IMR-90 (cell line): ENCODE measurements at regions not wholly inside any gene's neighbourhood (a gene's known extent, or its start where the extent isn't known, plus 50 kb on each side); places are given as distances from the start of the nearest gene placed in this dataset.

ENCODE experiments used
- ATAC-seq: fragments of 200-7000 bp; cut with Tn5 transposase; 2 replicates; pipeline ENCODE4 v1.9.1; 2020; ENCODE audit warnings: low read depth, mild to moderate bottlenecking, moderate library complexity
- BruUV-seq: library from RNA; stranded (reverse); fragments of 400-500 nt; replicated peaks from 2 replicates; lab custom pipeline; 2021; lab: Mats Ljungman, UMichigan
- CTCF ChIA-PET: fragments of 300-600 bp; formaldehyde crosslinking; extraction: SDS; loops from one replicate; lab custom pipeline; 2021; ENCODE audit warnings: antibody characterized with exemption; lab: Yijun Ruan, JAX
- POLR2A ChIA-PET: fragments of 300-600 bp; sonication (Branson Sonifier 250); formaldehyde crosslinking; loops from one replicate; lab custom pipeline; 2022; ENCODE audit warnings: antibody characterized with exemption; ENCODE audit not compliant: unreplicated experiment; lab: Charles Lee
- DNase-seq: peaks from one replicate; pipeline ENCODE4 v3.0.0; 2013
- H2AFZ ChIP-seq: replicated peaks from 2 replicates; pipeline ENCODE3; 2013; ENCODE audit warnings: low read length, mild to moderate bottlenecking; ENCODE audit not compliant: poor library complexity
- H2AK5ac ChIP-seq: 2 replicates; pipeline ENCODE4 v1.6.1; 2013; ENCODE audit warnings: low read depth, low read length, inconsistent platforms
- H2AK9ac ChIP-seq: replicated peaks from 2 replicates; pipeline ENCODE3; 2013; ENCODE audit warnings: mild to moderate bottlenecking, low read depth, low read length, moderate library complexity; ENCODE audit not compliant: poor library complexity
- H2BK120ac ChIP-seq: 2 replicates; pipeline ENCODE4 v1.6.1; 2013; ENCODE audit warnings: low read depth, low read length, inconsistent platforms
- H2BK15ac ChIP-seq: 3 replicates; pipeline ENCODE4 v1.6.1; 2013; ENCODE audit warnings: low read depth, low read length, inconsistent platforms
- H2BK20ac ChIP-seq: 2 replicates; pipeline ENCODE4 v1.6.1; 2013; ENCODE audit warnings: low read depth, mild to moderate bottlenecking, inconsistent platforms, low read length, moderate library complexity
- H2BK5ac ChIP-seq: 2 replicates; pipeline ENCODE4 v1.6.1; 2013; ENCODE audit warnings: mild to moderate bottlenecking, low read depth, low read length, inconsistent platforms; ENCODE audit not compliant: poor library complexity, severe bottlenecking
- H3K14ac ChIP-seq: replicated peaks from 2 replicates; pipeline ENCODE4 v1.6.1; 2013; ENCODE audit warnings: low read depth, low read length, inconsistent platforms
- H3K18ac ChIP-seq: 2 replicates; pipeline ENCODE4 v1.6.1; 2013; ENCODE audit warnings: low read depth, low read length, control low read depth
- H3K23ac ChIP-seq: 2 replicates; pipeline ENCODE4 v1.6.1; 2013; ENCODE audit warnings: low read depth, low read length, inconsistent platforms
- H3K27ac ChIP-seq: 2 replicates; pipeline ENCODE4 v1.5.1; 2013; ENCODE audit warnings: mild to moderate bottlenecking, control low read depth, low read length; ENCODE audit not compliant: insufficient read depth
- H3K27me3 ChIP-seq: 2 replicates; pipeline ENCODE4 v1.6.1; 2013; ENCODE audit warnings: low read length; ENCODE audit not compliant: control insufficient read depth, insufficient read depth
- H3K36me3 ChIP-seq: 2 replicates; pipeline ENCODE4 v1.6.1; 2013; ENCODE audit warnings: low read length, mixed read lengths; ENCODE audit not compliant: control insufficient read depth, insufficient read depth
- H3K4ac ChIP-seq: 2 replicates; pipeline ENCODE4 v1.6.1; 2013; ENCODE audit warnings: low read depth, low read length, inconsistent platforms
- H3K4me1 ChIP-seq: 2 replicates; pipeline ENCODE4 v1.6.1; 2013; ENCODE audit warnings: low read length, mixed read lengths; ENCODE audit not compliant: control insufficient read depth, insufficient read depth
- H3K4me2 ChIP-seq: 2 replicates; pipeline ENCODE4 v1.6.1; 2013; ENCODE audit warnings: low read depth, mild to moderate bottlenecking, control low read depth, low read length, moderate library complexity
- H3K4me3 ChIP-seq: 2 replicates; pipeline ENCODE4 v1.5.1; 2013; ENCODE audit warnings: low read depth, mild to moderate bottlenecking, control low read depth, low read length, moderate library complexity; ENCODE audit not compliant: insufficient read depth
- H3K56ac ChIP-seq: 2 replicates; pipeline ENCODE4 v1.6.1; 2013; ENCODE audit warnings: low read length, inconsistent platforms; ENCODE audit not compliant: insufficient read depth; ENCODE audit errors: extremely low read depth
- H3K79me1 ChIP-seq, 2 experiments: 2 replicates each; pipeline ENCODE4 v1.6.1; 2013; ENCODE audit warnings: low read length in 2 of 2, inconsistent platforms in 1 of 2, low read depth in 1 of 2
- H3K9ac ChIP-seq: 2 replicates; pipeline ENCODE4 v1.6.1; 2013; ENCODE audit warnings: low read depth, low read length, control low read depth
- H3K9me1 ChIP-seq: 2 replicates; pipeline ENCODE4 v1.6.1; 2013; ENCODE audit warnings: low read length, inconsistent platforms; ENCODE audit not compliant: insufficient read depth
- H3K9me3 ChIP-seq: 2 replicates; pipeline ENCODE4 v1.6.1; 2013; ENCODE audit warnings: low read length; ENCODE audit not compliant: control insufficient read depth, insufficient read depth
- H4K20me1 ChIP-seq: 2 replicates; pipeline ENCODE4 v1.6.1; 2013; ENCODE audit warnings: low read length, inconsistent platforms; ENCODE audit not compliant: insufficient read depth
- H4K5ac ChIP-seq: 2 replicates; pipeline ENCODE4 v1.6.1; 2013; ENCODE audit warnings: mild to moderate bottlenecking, low read depth, low read length, control low read depth
- H4K8ac ChIP-seq, 2 experiments: 2 replicates each; pipeline ENCODE4 v1.6.1; 2013; ENCODE audit warnings: low read depth in 2 of 2, low read length in 2 of 2, control low read depth in 1 of 2, inconsistent platforms in 1 of 2
- H4K91ac ChIP-seq: 2 replicates; pipeline ENCODE4 v1.6.1; 2013; ENCODE audit warnings: low read depth, low read length, inconsistent platforms; ENCODE audit not compliant: insufficient read depth
- CEBPB ChIP-seq: IDR thresholded peaks from 2 replicates; pipeline ENCODE4 v1.6.1; 2012; ENCODE audit warnings: low read depth, low read length, improper control_type of control experiment
- CHD1 ChIP-seq: IDR thresholded peaks from 2 replicates; pipeline ENCODE4 v1.6.1; 2012; ENCODE audit warnings: low read depth, low read length, improper control_type of control experiment
- MXI1 ChIP-seq: IDR thresholded peaks from 2 replicates; pipeline ENCODE4 v1.6.1; 2012; ENCODE audit warnings: low read depth, mild to moderate bottlenecking, low read length, moderate library complexity, borderline replicate concordance
- WGBS, 2 experiments: methylation state at CpG; one replicate each; pipeline versions ENCODE4 v1.1.5 to v1.1.7; 2013; ENCODE audit warnings: missing lambda C conversion rate in 2 of 2; ENCODE audit not compliant: insufficient read length in 1 of 2; ENCODE audit errors: extremely low coverage in 2 of 2; 5-methylcytosine and 5-hydroxymethylcytosine counted together
- dilution Hi-C: fragments of 300-500 bp; cut with HindIII; formaldehyde crosslinking; loops from one replicate; pipeline ENCODE4 v1.14.3; 2018; ENCODE audit warnings: low sequenced_read_pairs; ENCODE audit not compliant: unreplicated experiment
- in situ Hi-C: fragments of 300-500 bp; cut with MboI; formaldehyde crosslinking; loops from 3 replicates; pipeline ENCODE4 v1.14.3; 2019; ENCODE audit warnings: low sequenced_read_pairs, inconsistent platforms, mixed read lengths
- intact Hi-C: fragments of 100-400 bp; cut with micrococcal nuclease; formaldehyde crosslinking; loops from 2 replicates; pipeline ENCODE4 v1.10.0; 2022

GRCh38 chr12:107352347-107353081 lies 259.2 kb upstream of the CRY1 start:
- H2AFZ ChIP-seq: no peak overlapping the region
- H3K56ac ChIP-seq: no peak overlapping the region
- no peak overlapping the region for H4K5ac ChIP-seq
- ATAC-seq: no peak
- H2BK15ac ChIP-seq: no peak overlapping the region
- H2BK5ac ChIP-seq: no peak overlapping the region
- no peak overlapping the region for H2BK120ac ChIP-seq
- no peak overlapping the region for H4K91ac ChIP-seq
- peaks cover 8% of the 10 kb centered on the region for H3K4me1 ChIP-seq
- H3K18ac ChIP-seq: no peak overlapping the region
- ChIA-PET POLR2A (no interaction called here), CTCF (no interaction called here)
- peak; percentile 50 for TF ChIP-seq CEBPB
- TF ChIP-seq MXI1: no peak
- no peak for TF ChIP-seq CHD1
- no peak for DNase-seq
- no peaks in the 10 kb centered on the region for H3K9me3 ChIP-seq
- dilution Hi-C loops: no loop called here
- H2AK5ac ChIP-seq: no peak overlapping the region; the same call in 1 of the 2 replicates
- BruUV-seq: no TSS peak
- H4K8ac ChIP-seq: no peak overlapping the region
- H3K9me1 ChIP-seq: peaks cover 4% of the 10 kb centered on the region; the same call in 1 of the 2 replicates
- H3K4me2 ChIP-seq: no peak overlapping the region
- H2BK20ac ChIP-seq: no peak overlapping the region
- H3K36me3 ChIP-seq: no peaks in the 10 kb centered on the region
- no CpG with 5 or more reads among the region's 2 CpGs for WGBS, 2 experiments
- no peak overlapping the region for H2AK9ac ChIP-seq
- intact Hi-C loops: no loop called here
- no peak overlapping the region for H3K4me3 ChIP-seq
- no peak overlapping the region for H3K4ac ChIP-seq
- H3K9ac ChIP-seq: no peak overlapping the region
- no peak overlapping the region for H3K23ac ChIP-seq
- in situ Hi-C loops: no loop called here
- no peaks in the 10 kb centered on the region; a peak in 1 of 4 replicates for H3K79me1 ChIP-seq
- H3K27ac ChIP-seq: no peak overlapping the region
- 0 out of 2 replicates have a peak, but pooled peaks cover 2% of the 10 kb centered on the region for H3K27me3 ChIP-seq
- H3K14ac ChIP-seq: no peak overlapping the region
- H4K20me1 ChIP-seq: no peaks in the 10 kb centered on the region
